ENCODE measurements at regions not wholly inside any gene's neighbourhood (a gene's known extent, or its start where the extent isn't known, plus 50 kb on each side); places are given as distances from the start of the nearest gene placed in this dataset.

DNA sequence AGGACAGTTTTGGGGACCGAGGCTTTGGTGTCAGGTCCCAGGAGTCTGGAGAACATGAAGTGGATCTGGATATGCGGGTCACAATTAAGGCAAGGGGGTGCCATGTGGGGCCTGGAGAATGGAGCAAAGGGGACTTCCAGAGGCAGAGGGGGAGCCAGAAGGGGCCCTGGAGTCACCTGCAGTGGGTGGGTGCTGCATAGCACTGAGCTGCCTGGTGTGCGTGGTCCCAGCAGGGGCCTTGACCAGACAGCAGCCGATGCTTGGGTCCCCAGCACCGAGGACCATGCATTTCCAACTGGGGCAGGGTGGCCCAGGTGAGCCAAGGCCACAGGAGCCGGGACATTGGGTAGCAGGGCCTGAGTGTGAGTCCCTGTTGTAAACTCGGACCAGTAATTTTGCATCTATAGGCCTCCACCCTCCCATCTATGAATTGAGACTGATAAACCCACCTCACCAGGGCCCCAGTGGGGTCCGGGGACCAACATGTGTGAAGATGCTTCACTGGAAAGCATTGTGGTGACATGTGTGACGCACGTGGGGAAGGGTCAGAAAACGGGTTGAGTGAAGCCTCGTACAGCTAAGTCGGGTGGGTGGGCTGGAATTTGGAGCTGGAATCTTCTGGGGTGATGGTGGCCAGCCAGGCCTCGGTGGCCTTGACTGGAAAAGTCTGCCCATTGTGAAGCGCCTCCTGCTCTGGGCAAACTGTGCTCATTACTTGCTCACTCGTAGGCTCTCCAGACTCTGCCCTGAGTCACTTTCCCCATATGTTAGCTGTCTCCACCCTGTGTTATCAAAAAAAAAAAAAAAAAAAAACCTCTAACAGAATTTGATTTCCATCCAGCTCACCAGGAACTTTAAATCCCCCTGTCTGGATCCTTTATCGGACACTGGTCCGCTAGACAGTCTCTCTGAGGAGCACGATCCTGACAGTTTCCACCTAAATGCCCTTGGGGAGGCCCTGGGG, 90.5 kb upstream of the ZNF469 start:
- Histone ChIP-seq H3K4me3 (ENCODE audit: control insufficient read depth in 1 of 7, extremely low read depth in 1 of 7, insufficient read depth in 4 of 7, low read depth in 2 of 7, low read length in 6 of 7) (no peak overlapping the region), H3K36me3 (ENCODE audit: control insufficient read depth in 4 of 4, insufficient read depth in 4 of 4, low read length in 3 of 4) (no peaks in the 10 kb centered on the region), H3K9me3 (ENCODE audit: control extremely low read depth in 1 of 5, control insufficient read depth in 4 of 5, insufficient read depth in 2 of 5, low read depth in 1 of 5, low read length in 4 of 5) (peaks cover 0 to 21% (median 2%) of the 10 kb centered on the region in 5 experiments), H3K4me1 (ENCODE audit: control extremely low read depth in 1 of 4, control insufficient read depth in 4 of 4, insufficient read depth in 4 of 4, low read length in 3 of 4) (no peaks in the 10 kb centered on the region), H3K27ac (ENCODE audit: insufficient read depth in 1 of 2, low read depth in 1 of 2, low read length in 2 of 2, poor library complexity in 1 of 2, severe bottlenecking in 2 of 2) (no peak overlapping the region), H3K27me3 (replicated peaks in 2 of 5; ENCODE audit: control insufficient read depth in 4 of 5, insufficient read depth in 5 of 5, low read length in 4 of 5) (peaks cover 0 to 16% (median 2%) of the 10 kb centered on the region in 5 experiments)
- ChIA-PET CTCF (no interaction called here), POLR2A (interaction anchor here (0.5 kb wide), 1 partner anchor 842 kb away, joined by 7 read pairs; no protein-coding TSS in a partner anchor)
- no peak for DNase-seq
- 90% methylated on average over 16 of the region's 19 CpGs for WGBS (ENCODE audit: insufficient coverage)

DNA sequence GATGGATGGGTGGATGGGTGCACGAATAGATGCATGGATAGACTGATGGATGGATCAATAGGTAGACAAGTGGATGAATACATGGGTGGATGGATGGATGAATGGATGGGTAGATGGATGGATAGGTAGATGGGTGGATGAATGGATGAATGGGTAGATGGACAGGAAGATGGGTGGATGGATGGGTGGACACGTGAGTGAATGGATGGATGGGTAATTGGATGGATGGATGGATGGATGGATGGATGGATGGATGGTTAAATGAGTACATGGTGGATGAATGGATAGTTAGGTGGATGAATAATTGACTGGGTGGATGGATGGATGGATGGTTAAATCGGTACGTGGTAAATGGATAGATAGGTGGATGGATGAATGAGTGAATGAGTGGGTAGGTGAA, 89.7 kb upstream of the ZNF469 start:
- 93% methylated on average over 3 of the region's 4 CpGs for WGBS (ENCODE audit: insufficient coverage)
- Histone ChIP-seq H3K9me3 (ENCODE audit: control extremely low read depth in 1 of 5, control insufficient read depth in 4 of 5, insufficient read depth in 2 of 5, low read depth in 1 of 5, low read length in 4 of 5) (peaks cover 0 to 16% (median 0%) of the 10 kb centered on the region in 5 experiments), H3K27me3 (replicated peaks in 2 of 5; ENCODE audit: control insufficient read depth in 4 of 5, insufficient read depth in 5 of 5, low read length in 4 of 5) (peaks cover 0 to 18% (median 2%) of the 10 kb centered on the region in 5 experiments), H3K4me3 (ENCODE audit: control insufficient read depth in 1 of 7, extremely low read depth in 1 of 7, insufficient read depth in 4 of 7, low read depth in 2 of 7, low read length in 6 of 7) (no peak overlapping the region), H3K4me1 (ENCODE audit: control extremely low read depth in 1 of 4, control insufficient read depth in 4 of 4, insufficient read depth in 4 of 4, low read length in 3 of 4) (no peaks in the 10 kb centered on the region), H3K27ac (ENCODE audit: insufficient read depth in 1 of 2, low read depth in 1 of 2, low read length in 2 of 2, poor library complexity in 1 of 2, severe bottlenecking in 2 of 2) (no peak overlapping the region), H3K36me3 (ENCODE audit: control insufficient read depth in 4 of 4, insufficient read depth in 4 of 4, low read length in 3 of 4) (no peaks in the 10 kb centered on the region)
- ChIA-PET POLR2A (interaction anchor here (0.5 kb wide), 1 partner anchor 843 kb away, joined by 7 read pairs; no protein-coding TSS in a partner anchor), CTCF (no interaction called here)
- DNase-seq, result no peak

DNA sequence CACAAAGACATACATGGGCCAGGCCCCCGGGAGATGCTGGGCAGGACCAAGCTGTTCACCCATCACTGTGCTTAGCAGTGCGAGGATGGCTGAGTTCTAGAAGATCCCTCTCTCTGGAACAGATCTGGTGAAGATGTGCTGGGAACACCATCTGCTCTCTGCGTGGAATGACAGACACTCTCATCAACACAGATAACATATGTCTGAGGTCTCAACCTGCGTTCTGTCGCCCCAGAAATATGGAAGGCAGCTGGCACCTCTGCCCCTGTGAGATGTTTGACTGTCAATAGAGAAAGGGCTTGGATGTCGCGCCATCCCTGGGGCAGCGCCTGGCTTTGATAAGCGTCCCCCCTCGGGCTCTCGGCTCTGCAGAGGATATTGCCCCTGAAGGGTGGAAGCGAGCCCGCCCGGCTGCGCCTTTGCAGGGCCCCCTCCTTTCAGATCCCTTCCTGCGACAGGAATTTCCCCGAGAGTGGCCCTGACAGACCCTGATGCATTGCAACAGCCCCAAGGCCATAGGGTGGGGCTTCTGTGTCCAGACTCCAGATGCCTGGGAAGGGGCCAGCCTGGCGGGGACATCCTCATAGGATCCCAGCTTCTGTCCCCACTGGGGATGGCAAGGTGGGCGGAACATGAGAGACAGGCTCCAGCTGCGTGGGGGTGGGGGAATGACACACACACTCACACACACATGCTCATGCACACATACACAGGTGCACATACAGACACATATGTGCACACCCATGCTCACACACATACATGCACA, 86.9 kb upstream of the ZNF469 start:
- Histone ChIP-seq H3K4me3 (ENCODE audit: control insufficient read depth in 1 of 7, extremely low read depth in 1 of 7, insufficient read depth in 4 of 7, low read depth in 2 of 7, low read length in 6 of 7) (no peak overlapping the region), H3K9me3 (ENCODE audit: control extremely low read depth in 1 of 5, control insufficient read depth in 4 of 5, insufficient read depth in 2 of 5, low read depth in 1 of 5, low read length in 4 of 5) (no peaks in the 10 kb centered on the region), H3K36me3 (ENCODE audit: control insufficient read depth in 4 of 4, insufficient read depth in 4 of 4, low read length in 3 of 4) (no peaks in the 10 kb centered on the region), H3K27me3 (replicated peaks in 2 of 5; ENCODE audit: control insufficient read depth in 4 of 5, insufficient read depth in 5 of 5, low read length in 4 of 5) (peaks cover 0 to 26% (median 2%) of the 10 kb centered on the region in 5 experiments), H3K4me1 (ENCODE audit: control extremely low read depth in 1 of 4, control insufficient read depth in 4 of 4, insufficient read depth in 4 of 4, low read length in 3 of 4) (peaks cover 0 to 5% (median 0%) of the 10 kb centered on the region in 4 experiments), H3K27ac (ENCODE audit: insufficient read depth in 1 of 2, low read depth in 1 of 2, low read length in 2 of 2, poor library complexity in 1 of 2, severe bottlenecking in 2 of 2) (no peak overlapping the region)
- CTCF ChIA-PET, result no interaction called here
- POLR2A ChIA-PET, result no interaction called here
- DNase-seq, result no peak
- 72% methylated on average over 17 of the region's 20 CpGs for WGBS (ENCODE audit: insufficient coverage)

DNA sequence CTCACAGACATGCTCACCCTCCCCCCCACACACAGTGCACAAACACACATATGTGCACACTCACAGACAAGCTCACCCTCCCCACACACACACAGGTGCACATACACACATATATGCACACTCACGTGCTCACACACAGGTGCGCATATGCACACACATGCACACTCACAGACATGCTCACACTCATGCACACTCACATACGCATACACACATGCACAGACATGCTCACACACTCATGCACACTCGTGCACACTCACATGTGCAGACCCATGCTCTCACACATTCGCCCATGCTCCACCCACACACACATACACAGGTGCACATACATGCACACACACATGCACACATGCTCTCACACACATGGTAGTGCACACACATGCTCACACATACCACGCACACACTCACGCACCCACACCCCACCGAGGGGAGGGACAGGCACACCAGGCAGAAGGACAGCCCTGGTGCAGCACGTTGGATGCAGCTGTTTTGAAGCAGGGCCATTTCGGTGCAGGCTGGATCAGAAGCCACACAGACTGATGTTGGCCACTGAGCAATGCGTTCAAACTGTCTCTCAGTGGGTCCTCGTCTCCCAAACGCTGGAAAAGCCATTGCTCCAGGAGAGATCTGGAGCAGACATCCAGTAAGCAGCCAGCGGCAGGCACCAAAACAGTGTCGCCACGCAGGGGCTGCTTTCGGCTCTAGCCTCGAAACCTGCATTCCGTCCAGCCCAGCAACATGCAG, 86.2 kb upstream of the ZNF469 start:
- 88% methylated on average over 19 of the region's 19 CpGs for WGBS (ENCODE audit: insufficient coverage)
- H3K36me3 ChIP-seq (ENCODE audit: control insufficient read depth in 4 of 4, insufficient read depth in 4 of 4, low read length in 3 of 4), result no peaks in the 10 kb centered on the region
- H3K9me3 ChIP-seq (ENCODE audit: control extremely low read depth in 1 of 5, control insufficient read depth in 4 of 5, insufficient read depth in 2 of 5, low read depth in 1 of 5, low read length in 4 of 5), result no peaks in the 10 kb centered on the region
- POLR2A ChIA-PET, result no interaction called here
- no peak overlapping the region for H3K4me3 ChIP-seq (ENCODE audit: control insufficient read depth in 1 of 7, extremely low read depth in 1 of 7, insufficient read depth in 4 of 7, low read depth in 2 of 7, low read length in 6 of 7)
- DNase-seq, result no peak
- peaks cover 0 to 5% (median 0%) of the 10 kb centered on the region in 4 experiments for H3K4me1 ChIP-seq (ENCODE audit: control extremely low read depth in 1 of 4, control insufficient read depth in 4 of 4, insufficient read depth in 4 of 4, low read length in 3 of 4)
- no peak overlapping the region for H3K27ac ChIP-seq (ENCODE audit: insufficient read depth in 1 of 2, low read depth in 1 of 2, low read length in 2 of 2, poor library complexity in 1 of 2, severe bottlenecking in 2 of 2)
- peaks cover 0 to 28% (median 2%) of the 10 kb centered on the region in 5 experiments for H3K27me3 ChIP-seq (replicated peaks in 2 of 5; ENCODE audit: control insufficient read depth in 4 of 5, insufficient read depth in 5 of 5, low read length in 4 of 5)
- CTCF ChIA-PET, result no interaction called here

DNA sequence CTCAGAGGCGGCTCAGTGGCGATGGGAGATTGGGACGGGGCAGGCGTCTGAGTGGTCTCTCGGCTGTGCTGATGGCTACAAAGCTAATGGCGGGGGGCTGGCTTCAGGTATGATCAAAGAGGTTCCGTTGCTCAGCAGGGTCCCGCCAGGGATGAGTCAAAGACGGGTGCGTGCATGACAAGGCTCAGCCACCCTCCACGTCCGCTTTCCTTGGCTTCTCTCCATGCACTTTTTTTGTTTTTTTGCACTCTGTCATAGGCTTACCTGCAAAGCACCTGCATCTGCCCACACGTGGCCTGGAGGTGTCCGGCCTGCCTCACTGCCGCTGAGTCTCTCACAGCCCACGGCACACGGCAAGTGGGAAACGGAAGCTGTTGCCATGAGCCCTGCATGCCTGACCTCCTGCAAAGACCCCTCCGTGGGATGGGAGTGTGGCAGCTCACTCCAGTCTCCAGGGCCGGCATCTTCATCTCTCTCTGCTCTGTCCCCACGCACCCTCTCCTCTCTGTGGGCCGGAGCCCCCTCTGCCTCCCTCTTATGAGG, 85.5 kb upstream of the ZNF469 start:
- H3K4me1 ChIP-seq (ENCODE audit: control extremely low read depth in 1 of 4, control insufficient read depth in 4 of 4, insufficient read depth in 4 of 4, low read length in 3 of 4), result peaks cover 0 to 5% (median 0%) of the 10 kb centered on the region in 4 experiments
- no peak for DNase-seq
- POLR2A ChIA-PET, result no interaction called here
- no peaks in the 10 kb centered on the region for H3K9me3 ChIP-seq (ENCODE audit: control extremely low read depth in 1 of 5, control insufficient read depth in 4 of 5, insufficient read depth in 2 of 5, low read depth in 1 of 5, low read length in 4 of 5)
- H3K27me3 ChIP-seq (replicated peaks in 2 of 5; ENCODE audit: control insufficient read depth in 4 of 5, insufficient read depth in 5 of 5, low read length in 4 of 5), result peaks cover 0 to 28% (median 2%) of the 10 kb centered on the region in 5 experiments
- 89% methylated on average over 22 of the region's 22 CpGs for WGBS (ENCODE audit: insufficient coverage)
- no peak overlapping the region for H3K27ac ChIP-seq (ENCODE audit: insufficient read depth in 1 of 2, low read depth in 1 of 2, low read length in 2 of 2, poor library complexity in 1 of 2, severe bottlenecking in 2 of 2)
- CTCF ChIA-PET, result no interaction called here
- no peak overlapping the region for H3K4me3 ChIP-seq (ENCODE audit: control insufficient read depth in 1 of 7, extremely low read depth in 1 of 7, insufficient read depth in 4 of 7, low read depth in 2 of 7, low read length in 6 of 7)
- no peaks in the 10 kb centered on the region for H3K36me3 ChIP-seq (ENCODE audit: control insufficient read depth in 4 of 4, insufficient read depth in 4 of 4, low read length in 3 of 4)

DNA sequence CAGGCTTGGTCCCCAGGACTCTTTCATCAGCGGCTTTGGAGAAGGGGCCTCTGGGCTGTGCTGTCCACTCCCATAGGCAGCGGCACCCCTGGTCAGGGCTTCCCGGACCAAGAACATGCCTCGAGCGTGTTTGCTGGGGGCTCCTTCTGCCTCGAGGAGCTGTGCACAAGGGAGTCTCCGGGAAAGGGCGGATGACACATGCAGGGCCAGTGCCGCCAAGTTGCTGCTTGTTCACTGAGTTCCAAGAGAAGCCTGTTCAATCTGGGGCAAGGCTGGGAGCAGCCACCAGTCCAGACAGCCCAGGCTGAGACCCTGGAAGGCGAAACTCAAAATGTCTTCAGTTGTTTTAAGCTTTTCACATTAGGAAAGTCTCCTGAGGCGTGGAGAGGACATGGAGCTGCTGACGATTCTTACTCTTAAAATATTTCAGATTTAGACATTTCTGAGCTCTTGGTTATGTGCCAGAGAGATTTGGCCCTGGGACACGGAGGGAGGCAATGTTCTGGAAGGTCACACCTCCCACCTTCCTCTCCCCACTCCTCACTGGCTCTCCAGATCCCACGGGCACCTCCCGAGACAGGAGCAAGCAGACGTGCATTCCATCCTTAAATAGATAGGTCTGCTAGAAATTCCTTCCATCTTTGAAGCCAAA, 84.5 kb upstream of the ZNF469 start:
- no peak for DNase-seq
- Histone ChIP-seq H3K9me3 (ENCODE audit: control extremely low read depth in 1 of 5, control insufficient read depth in 4 of 5, insufficient read depth in 2 of 5, low read depth in 1 of 5, low read length in 4 of 5) (peaks cover 0 to 9% (median 3%) of the 10 kb centered on the region in 5 experiments), H3K27me3 (replicated peaks in 2 of 5; ENCODE audit: control insufficient read depth in 4 of 5, insufficient read depth in 5 of 5, low read length in 4 of 5) (peaks cover 0 to 28% (median 2%) of the 10 kb centered on the region in 5 experiments), H3K4me1 (ENCODE audit: control extremely low read depth in 1 of 4, control insufficient read depth in 4 of 4, insufficient read depth in 4 of 4, low read length in 3 of 4) (peaks cover 0 to 5% (median 0%) of the 10 kb centered on the region in 4 experiments), H3K4me3 (ENCODE audit: control insufficient read depth in 1 of 7, extremely low read depth in 1 of 7, insufficient read depth in 4 of 7, low read depth in 2 of 7, low read length in 6 of 7) (no peak overlapping the region), H3K27ac (ENCODE audit: insufficient read depth in 1 of 2, low read depth in 1 of 2, low read length in 2 of 2, poor library complexity in 1 of 2, severe bottlenecking in 2 of 2) (no peak overlapping the region), H3K36me3 (ENCODE audit: control insufficient read depth in 4 of 4, insufficient read depth in 4 of 4, low read length in 3 of 4) (no peaks in the 10 kb centered on the region)
- POLR2A ChIA-PET, result no interaction called here
- 84% methylated on average over 12 of the region's 16 CpGs for WGBS (ENCODE audit: insufficient coverage)
- CTCF ChIA-PET, result no interaction called here

Measured in common myeloid progenitor, CD34-positive (primary cell).